Activated CD8-positive, alpha-beta memory T cell treated with anti-CD3 and anti-CD28 coated beads for 48 hours (primary cell): ENCODE measurements at regions not wholly inside any gene's neighbourhood (a gene's known extent, or its start where the extent isn't known, plus 50 kb on each side); places are given as distances from the start of the nearest gene placed in this dataset.

Experiments
- DNase-seq, 3 experiments: peaks; one replicate each; pipeline ENCODE4 v3.0.0-alpha.2; 2020; ENCODE audit warnings: low read depth in 2 of 3, low spot score in 2 of 3

- no peak for DNase-seq
These were observed 520.1 kb upstream of the PKDCC start for GRCh38 chr2:41527525-41528323.

GRCh38 chr2:41535575-41535974 is 512.2 kb upstream of the PKDCC start:
- DNase-seq = no peak

- DNase-seq = no peak
These were observed 507.4 kb upstream of the PKDCC start for GRCh38 chr2:41540272-41540998.

GRCh38 chr2:41543726-41544125 is 504.1 kb upstream of the PKDCC start:
- no peak for DNase-seq

GRCh38 chr2:41544709-41545108 is 503.1 kb upstream of the PKDCC start:
- no peak for DNase-seq

- DNase-seq = no peak
These were observed 501.8 kb upstream of the PKDCC start for GRCh38 chr2:41546031-41546430.

- DNase-seq = no peak
These were observed 479.2 kb upstream of the PKDCC start for GRCh38 chr2:41568648-41569047.

- no peak for DNase-seq
These were observed 475.7 kb upstream of the PKDCC start for GRCh38 chr2:41572154-41572553.

- no peak for DNase-seq
These were observed 471.4 kb upstream of the PKDCC start for GRCh38 chr2:41576423-41576822.

GRCh38 chr2:41579806-41580205 is 468.0 kb upstream of the PKDCC start:
- DNase-seq = no peak

- no peak for DNase-seq
These were observed 467.0 kb upstream of the PKDCC start for GRCh38 chr2:41580806-41581205.

GRCh38 chr2:41595240-41595639 is 452.6 kb upstream of the PKDCC start:
- no peak for DNase-seq

- no peak for DNase-seq
These were observed 450.1 kb upstream of the PKDCC start for GRCh38 chr2:41597680-41598079.

GRCh38 chr2:41598161-41598894 is 449.5 kb upstream of the PKDCC start:
- no peak for DNase-seq

- no peak for DNase-seq
These were observed 447.4 kb upstream of the PKDCC start for GRCh38 chr2:41600460-41600859.

- DNase-seq = no peak
These were observed 445.5 kb upstream of the PKDCC start for GRCh38 chr2:41602341-41602740.

GRCh38 chr2:41605311-41605710 is 442.5 kb upstream of the PKDCC start:
- no peak for DNase-seq

- no peak for DNase-seq
These were observed 441.9 kb upstream of the PKDCC start for GRCh38 chr2:41605914-41606313.

- DNase-seq = no peak
These were observed 437.2 kb upstream of the PKDCC start for GRCh38 chr2:41610501-41611190.

GRCh38 chr2:41618754-41619153 is 429.1 kb upstream of the PKDCC start:
- DNase-seq = no peak

GRCh38 chr2:41621095-41621494 is 426.7 kb upstream of the PKDCC start:
- DNase-seq = no peak
